ENCODE measurements at regions not wholly inside any gene's neighbourhood (a gene's known extent, or its start where the extent isn't known, plus 50 kb on each side); places are given as distances from the start of the nearest gene placed in this dataset.
A peak's percentile ranks its signal among the peaks of the same experiment; 100 is the strongest.

GRCh38 chr18:22543769-22544168, 126.1 kb upstream of the CTAGE1 start:
- no peak for DNase-seq (ENCODE audit: low read depth)

- no peak for DNase-seq (ENCODE audit: low read depth)
Observed at GRCh38 chr18:22544626-22545025, 126.9 kb upstream of the CTAGE1 start.

- DNase-seq (ENCODE audit: low read depth): no peak
Observed at GRCh38 chr18:22545066-22545760, 127.5 kb upstream of the CTAGE1 start.

- no peak for DNase-seq (ENCODE audit: low read depth)
Observed at GRCh38 chr18:22546905-22547570, 129.3 kb upstream of the CTAGE1 start.

- DNase-seq (ENCODE audit: low read depth): no peak
Observed at GRCh38 chr18:22547807-22548561, 130.3 kb upstream of the CTAGE1 start.

GRCh38 chr18:22549260-22549937, 131.7 kb upstream of the CTAGE1 start:
- DNase-seq (ENCODE audit: low read depth): no peak

GRCh38 chr18:22550366-22550765, 132.7 kb upstream of the CTAGE1 start:
- no peak for DNase-seq (ENCODE audit: low read depth)

GRCh38 chr18:22550861-22551260, 133.1 kb upstream of the CTAGE1 start:
- DNase-seq (ENCODE audit: low read depth): no peak

- DNase-seq (ENCODE audit: low read depth): peak; percentile 91
Observed at GRCh38 chr18:22551536-22552151, 133.9 kb upstream of the CTAGE1 start.

- peak; percentile 66 for DNase-seq (ENCODE audit: low read depth)
Observed at GRCh38 chr18:22552254-22552653, 134.5 kb upstream of the CTAGE1 start.

GRCh38 chr18:22552899-22553460, 135.3 kb upstream of the CTAGE1 start:
- DNase-seq (ENCODE audit: low read depth): no peak

GRCh38 chr18:22556222-22557167, 138.8 kb upstream of the CTAGE1 start:
- peak; percentile 91 for DNase-seq (ENCODE audit: low read depth)

GRCh38 chr18:22557168-22557941, 139.6 kb upstream of the CTAGE1 start:
- DNase-seq (ENCODE audit: low read depth): no peak

GRCh38 chr18:22558945-22559385, 141.2 kb upstream of the CTAGE1 start:
- peak; percentile 88 for DNase-seq (ENCODE audit: low read depth)

GRCh38 chr18:22559414-22560274, 141.9 kb upstream of the CTAGE1 start:
- DNase-seq (ENCODE audit: low read depth): peak; percentile 80

- no peak for DNase-seq (ENCODE audit: low read depth)
Observed at GRCh38 chr18:22560275-22560610, 142.5 kb upstream of the CTAGE1 start.

- no peak for DNase-seq (ENCODE audit: low read depth)
Observed at GRCh38 chr18:22560797-22561196, 143.1 kb upstream of the CTAGE1 start.

- peak; percentile 87 for DNase-seq (ENCODE audit: low read depth)
Observed at GRCh38 chr18:22563164-22563583, 145.5 kb upstream of the CTAGE1 start.

Measured in Daoy (cell line).